LNCaP clone FGC (cell line): ENCODE measurements at regions not wholly inside any gene's neighbourhood (a gene's known extent, or its start where the extent isn't known, plus 50 kb on each side); places are given as distances from the start of the nearest gene placed in this dataset.

Source experiments
- DNase-seq: peaks from one replicate; pipeline ENCODE4 v3.0.0-alpha.2; 2011; ENCODE audit warnings: low read depth
- H3K4me3 ChIP-seq: 2 replicates; pipeline ENCODE4 v1.5.1; 2011; ENCODE audit warnings: mild to moderate bottlenecking, low read depth, low read length, control low read depth
- CTCF ChIP-seq: IDR thresholded peaks from 2 replicates; pipeline ENCODE4 v1.5.1; 2012; ENCODE audit warnings: mild to moderate bottlenecking; ENCODE audit not compliant: control insufficient read depth, insufficient read depth; ENCODE audit errors: extremely low read depth

DNA sequence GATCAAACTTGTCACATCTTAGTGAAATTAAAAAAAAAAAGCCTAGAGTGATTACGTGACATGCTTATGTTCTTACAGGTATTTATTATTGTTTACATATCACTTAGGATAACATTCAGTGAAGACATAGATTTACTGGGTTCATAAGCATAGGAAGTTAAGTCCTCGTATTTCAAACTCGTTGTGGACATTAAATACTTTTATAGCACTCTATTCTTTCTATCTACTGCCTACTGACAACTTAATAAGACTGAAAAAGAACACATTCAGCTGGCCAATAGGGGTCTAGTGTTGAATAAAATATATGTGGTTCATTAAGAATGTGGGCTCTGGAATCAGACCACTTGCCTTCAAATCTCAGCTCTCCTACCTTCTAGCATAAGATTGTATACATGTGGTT is 1927.4 kb downstream of the PCDH9 start:
- DNase-seq, result no peak
- no peak for TF ChIP-seq CTCF

GRCh38 chr13:65301506-65301905 is 1928.6 kb downstream of the PCDH9 start:
- no peak overlapping the region for H3K4me3 ChIP-seq
- no peak for TF ChIP-seq CTCF
- no peak for DNase-seq

More for the DNA sequence above, 1927.4 kb downstream of the PCDH9 start:
- H3K4me3 ChIP-seq, result no peak overlapping the region

GRCh38 chr13:65300220-65300619 is 1929.9 kb downstream of the PCDH9 start:
- no peak for DNase-seq
- no peak overlapping the region for H3K4me3 ChIP-seq
- no peak for TF ChIP-seq CTCF

- DNase-seq, result no peak
- H3K4me3 ChIP-seq, result no peak overlapping the region
- no peak for TF ChIP-seq CTCF
These were observed 1936.5 kb downstream of the PCDH9 start for GRCh38 chr13:65293530-65294198.

DNA sequence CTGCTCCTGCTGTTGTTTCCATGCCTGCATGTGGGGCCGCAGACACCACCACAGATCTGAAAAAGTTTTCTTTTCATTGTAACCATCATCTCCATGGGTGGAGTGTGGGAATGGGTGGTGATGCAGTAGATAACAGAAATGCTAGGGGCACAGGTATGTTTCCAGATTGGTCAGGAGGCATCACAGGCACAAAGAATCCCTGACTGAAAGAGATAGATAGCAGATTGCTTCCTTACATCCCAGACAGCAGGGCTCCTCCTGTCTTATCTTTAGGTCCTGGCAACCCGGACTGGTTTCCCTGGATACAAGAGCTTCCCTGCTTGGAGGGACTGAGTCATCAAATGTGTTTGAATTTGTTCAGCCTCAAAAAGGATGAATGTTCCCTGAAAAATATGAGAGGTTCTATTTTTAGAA is 1937.6 kb downstream of the PCDH9 start:
- no peak for DNase-seq
- TF ChIP-seq CTCF, result no peak
- H3K4me3 ChIP-seq, result no peak overlapping the region

DNA sequence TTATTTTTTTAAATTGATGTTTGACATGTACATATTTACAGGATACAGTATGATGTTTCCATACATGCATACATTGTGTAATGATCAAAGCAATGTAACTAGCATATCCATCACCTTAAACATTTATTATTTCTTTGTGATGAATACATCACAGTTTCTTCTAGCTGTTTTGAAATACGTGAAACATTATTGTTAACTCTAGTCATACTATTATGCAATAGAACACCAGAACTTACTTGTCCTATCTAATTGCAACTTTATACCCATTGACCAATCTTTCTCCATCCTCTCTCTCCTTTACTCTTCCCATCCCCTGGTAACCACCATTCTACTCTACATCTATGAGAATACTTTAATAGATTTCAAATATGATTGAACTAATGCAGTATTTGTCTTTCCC is 1942.7 kb downstream of the PCDH9 start:
- no peak for TF ChIP-seq CTCF
- H3K4me3 ChIP-seq, result no peak overlapping the region
- DNase-seq, result no peak
